Mucosa of gallbladder (tissue), 1 donor: ENCODE measurements at regions not wholly inside any gene's neighbourhood (a gene's known extent, or its start where the extent isn't known, plus 50 kb on each side); places are given as distances from the start of the nearest gene placed in this dataset.

Experiments used
- DNase-seq: peaks from one replicate; pipeline ENCODE4 v3.0.0-alpha.2; 2020; ENCODE audit warnings: low spot score
- donor health status: DM: no; HTN: no; CAD: no.

GRCh38 chr5:66306105-66306843 lies 162.2 kb downstream of the SREK1 start:
- DNase-seq = peak; percentile 55

- no peak for DNase-seq
These were observed 162.8 kb downstream of the SREK1 start for GRCh38 chr5:66306844-66307315.

GRCh38 chr5:66307647-66308241 lies 163.6 kb downstream of the SREK1 start:
- DNase-seq = no peak

- DNase-seq = no peak
These were observed 168.2 kb downstream of the SREK1 start for GRCh38 chr5:66312266-66312665.

GRCh38 chr5:66315784-66316183 lies 171.7 kb downstream of the SREK1 start:
- DNase-seq = no peak

- no peak for DNase-seq
These were observed 178.9 kb downstream of the SREK1 start for GRCh38 chr5:66322786-66323528.

- no peak for DNase-seq
These were observed 179.4 kb downstream of the SREK1 start for GRCh38 chr5:66323529-66323895.

GRCh38 chr5:66324357-66324756 lies 180.3 kb downstream of the SREK1 start:
- peak; percentile 55 for DNase-seq

- no peak for DNase-seq
These were observed 182.2 kb downstream of the SREK1 start for GRCh38 chr5:66326276-66326675.

- no peak for DNase-seq
These were observed 182.9 kb downstream of the SREK1 start for GRCh38 chr5:66327008-66327407.

- no peak for DNase-seq
These were observed 185.0 kb downstream of the SREK1 start for GRCh38 chr5:66329078-66329477.

- no peak for DNase-seq
These were observed 189.1 kb downstream of the SREK1 start for GRCh38 chr5:66333192-66333591.

GRCh38 chr5:66337626-66338226 lies 193.6 kb downstream of the SREK1 start:
- no peak for DNase-seq

GRCh38 chr5:66338828-66339227 lies 194.7 kb downstream of the SREK1 start:
- no peak for DNase-seq

GRCh38 chr5:66339896-66340295 lies 195.8 kb downstream of the SREK1 start:
- no peak for DNase-seq

- no peak for DNase-seq
These were observed 196.7 kb downstream of the SREK1 start for GRCh38 chr5:66340786-66341185.

- DNase-seq = no peak
These were observed 198.3 kb downstream of the SREK1 start for GRCh38 chr5:66342341-66342880.

- peak; percentile 48 for DNase-seq
These were observed 199.4 kb downstream of the SREK1 start for GRCh38 chr5:66343370-66344071.

- no peak for DNase-seq
These were observed 200.4 kb downstream of the SREK1 start for GRCh38 chr5:66344544-66344943.

GRCh38 chr5:66345281-66345680 lies 201.2 kb downstream of the SREK1 start:
- DNase-seq = no peak

GRCh38 chr5:66346869-66347268 lies 202.8 kb downstream of the SREK1 start:
- no peak for DNase-seq
